HG03442 (cell line): ENCODE measurements at regions not wholly inside any gene's neighbourhood (a gene's known extent, or its start where the extent isn't known, plus 50 kb on each side); places are given as distances from the start of the nearest gene placed in this dataset.

Source experiments
- ATAC-seq: cut with Tn5 transposase; IDR thresholded peaks from one replicate; pipeline ENCODE4 v1.9.1; 2021; ENCODE audit warnings: mild to moderate bottlenecking, moderate library complexity; ENCODE audit not compliant: unreplicated experiment

- ATAC-seq, result no peak
These were observed 99.4 kb upstream of the CTTNBP2 start for GRCh38 chr7:117972606-117973005.

GRCh38 chr7:117973975-117974374, 100.7 kb upstream of the CTTNBP2 start:
- no peak for ATAC-seq

GRCh38 chr7:117974891-117975290, 101.7 kb upstream of the CTTNBP2 start:
- no peak for ATAC-seq

- no peak for ATAC-seq
These were observed 102.2 kb upstream of the CTTNBP2 start for GRCh38 chr7:117975476-117975875.

GRCh38 chr7:117979954-117980497, 106.8 kb upstream of the CTTNBP2 start:
- ATAC-seq, result no peak

GRCh38 chr7:117982071-117983055, 109.1 kb upstream of the CTTNBP2 start:
- ATAC-seq, result no peak

GRCh38 chr7:117986645-117987269, 113.5 kb upstream of the CTTNBP2 start:
- no peak for ATAC-seq

GRCh38 chr7:117990834-117991233, 117.6 kb upstream of the CTTNBP2 start:
- no peak for ATAC-seq

- ATAC-seq, result no peak
These were observed 119.6 kb upstream of the CTTNBP2 start for GRCh38 chr7:117992635-117993376.

- ATAC-seq, result peak; percentile 98
These were observed 120.2 kb upstream of the CTTNBP2 start for GRCh38 chr7:117993377-117994003.

GRCh38 chr7:117995850-117996650, 122.8 kb upstream of the CTTNBP2 start:
- ATAC-seq, result no peak

GRCh38 chr7:117997862-117998825, 124.9 kb upstream of the CTTNBP2 start:
- no peak for ATAC-seq

GRCh38 chr7:118000480-118001202, 127.4 kb upstream of the CTTNBP2 start:
- no peak for ATAC-seq

GRCh38 chr7:118003476-118003875, 130.2 kb upstream of the CTTNBP2 start:
- ATAC-seq, result no peak

- no peak for ATAC-seq
These were observed 131.8 kb upstream of the CTTNBP2 start for GRCh38 chr7:118005026-118005425.

- ATAC-seq, result no peak
These were observed 133.7 kb upstream of the CTTNBP2 start for GRCh38 chr7:118006979-118007378.

GRCh38 chr7:118009419-118009818, 136.2 kb upstream of the CTTNBP2 start:
- no peak for ATAC-seq

GRCh38 chr7:118011652-118012051, 138.4 kb upstream of the CTTNBP2 start:
- ATAC-seq, result no peak
